ENCODE measurements at regions not wholly inside any gene's neighbourhood (a gene's known extent, or its start where the extent isn't known, plus 50 kb on each side); places are given as distances from the start of the nearest gene placed in this dataset.

DNA sequence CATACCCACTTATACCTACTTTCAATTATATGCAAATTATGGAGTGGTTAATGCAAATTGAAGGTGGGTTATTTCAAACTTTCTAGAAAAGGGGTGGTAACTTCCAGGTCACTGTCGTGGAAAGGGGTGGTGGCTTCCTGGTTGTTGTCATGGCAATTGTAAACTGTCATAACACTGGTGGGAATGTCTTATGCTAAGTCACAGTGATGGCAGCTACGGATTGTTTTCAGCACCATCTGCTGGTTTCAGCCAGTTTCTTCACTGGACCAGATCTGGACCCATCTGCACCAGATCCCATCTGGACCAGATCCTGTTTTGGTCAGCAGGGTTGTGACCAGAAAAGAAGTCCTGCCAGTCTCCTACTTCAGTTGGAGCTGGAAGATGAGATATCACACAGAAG lies 1469.3 kb downstream of the AACS start:
- no peaks in the 10 kb centered on the region for H3K27me3 ChIP-seq
- WGBS, 5 donors = 51 to 75% (median 69%) methylated on average over 2 of the region's 2 CpGs
- intact Hi-C loops (cut with DNase I; ENCODE audit: low total_unique reads) = no loop called here

DNA sequence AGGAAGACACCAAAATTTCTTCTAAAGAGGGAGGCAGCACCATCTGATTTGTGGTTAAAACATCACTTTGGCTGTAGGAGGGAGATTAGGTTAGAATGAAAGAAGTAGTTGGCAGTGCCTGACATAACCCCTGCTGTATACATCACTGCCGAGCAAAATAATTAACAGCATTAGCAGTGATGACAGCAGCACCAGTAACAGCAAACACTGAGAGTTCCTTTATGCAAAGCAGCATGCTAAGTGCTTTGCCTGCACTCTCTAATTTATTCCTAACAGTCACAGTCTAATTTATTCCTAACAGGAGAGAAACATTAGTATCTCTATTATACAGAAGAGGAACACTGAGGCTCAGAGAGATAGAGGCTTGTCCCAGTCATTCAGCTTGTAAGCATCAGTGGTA lies 1469.7 kb downstream of the AACS start:
- H3K9me3 ChIP-seq = no peaks in the 10 kb centered on the region
- intact Hi-C loops (cut with DNase I; ENCODE audit: low total_unique reads) = no loop called here
- no peaks in the 10 kb centered on the region for H3K27me3 ChIP-seq
- no peak overlapping the region for H3K4me3 ChIP-seq
- TF ChIP-seq, protein P1, sequence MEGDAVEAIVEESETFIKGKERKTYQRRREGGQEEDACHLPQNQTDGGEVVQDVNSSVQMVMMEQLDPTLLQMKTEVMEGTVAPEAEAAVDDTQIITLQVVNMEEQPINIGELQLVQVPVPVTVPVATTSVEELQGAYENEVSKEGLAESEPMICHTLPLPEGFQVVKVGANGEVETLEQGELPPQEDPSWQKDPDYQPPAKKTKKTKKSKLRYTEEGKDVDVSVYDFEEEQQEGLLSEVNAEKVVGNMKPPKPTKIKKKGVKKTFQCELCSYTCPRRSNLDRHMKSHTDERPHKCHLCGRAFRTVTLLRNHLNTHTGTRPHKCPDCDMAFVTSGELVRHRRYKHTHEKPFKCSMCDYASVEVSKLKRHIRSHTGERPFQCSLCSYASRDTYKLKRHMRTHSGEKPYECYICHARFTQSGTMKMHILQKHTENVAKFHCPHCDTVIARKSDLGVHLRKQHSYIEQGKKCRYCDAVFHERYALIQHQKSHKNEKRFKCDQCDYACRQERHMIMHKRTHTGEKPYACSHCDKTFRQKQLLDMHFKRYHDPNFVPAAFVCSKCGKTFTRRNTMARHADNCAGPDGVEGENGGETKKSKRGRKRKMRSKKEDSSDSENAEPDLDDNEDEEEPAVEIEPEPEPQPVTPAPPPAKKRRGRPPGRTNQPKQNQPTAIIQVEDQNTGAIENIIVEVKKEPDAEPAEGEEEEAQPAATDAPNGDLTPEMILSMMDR (IDR thresholded peaks at IDR 0.05) = no peak
- TF ChIP-seq EP300 (IDR thresholded peaks at IDR 0.05) = no peak
- TF ChIP-seq POLR2A (IDR thresholded peaks at IDR 0.05) = no peak
- no peak for TF ChIP-seq POLR2AphosphoS5 (IDR thresholded peaks at IDR 0.05)
- no peak overlapping the region for H3K27ac ChIP-seq
- H3K4me1 ChIP-seq = no peaks in the 10 kb centered on the region
- no peak for DNase-seq
- no peaks in the 10 kb centered on the region for H3K36me3 ChIP-seq
- WGBS, 5 donors = 55 to 91% (median 71%) methylated on average over 1 of the region's 1 CpG

More for the DNA sequence above, 1469.3 kb downstream of the AACS start:
- Histone ChIP-seq H3K36me3 (no peaks in the 10 kb centered on the region), H3K9me3 (no peaks in the 10 kb centered on the region), H3K27ac (no peak overlapping the region), H3K4me1 (no peaks in the 10 kb centered on the region), H3K4me3 (no peak overlapping the region)
- TF ChIP-seq EP300 (IDR thresholded peaks at IDR 0.05) (no peak), POLR2AphosphoS5 (IDR thresholded peaks at IDR 0.05) (no peak), POLR2A (IDR thresholded peaks at IDR 0.05) (no peak)
- TF ChIP-seq, protein P1 (IDR thresholded peaks at IDR 0.05) = no peak
- DNase-seq = no peak

DNA sequence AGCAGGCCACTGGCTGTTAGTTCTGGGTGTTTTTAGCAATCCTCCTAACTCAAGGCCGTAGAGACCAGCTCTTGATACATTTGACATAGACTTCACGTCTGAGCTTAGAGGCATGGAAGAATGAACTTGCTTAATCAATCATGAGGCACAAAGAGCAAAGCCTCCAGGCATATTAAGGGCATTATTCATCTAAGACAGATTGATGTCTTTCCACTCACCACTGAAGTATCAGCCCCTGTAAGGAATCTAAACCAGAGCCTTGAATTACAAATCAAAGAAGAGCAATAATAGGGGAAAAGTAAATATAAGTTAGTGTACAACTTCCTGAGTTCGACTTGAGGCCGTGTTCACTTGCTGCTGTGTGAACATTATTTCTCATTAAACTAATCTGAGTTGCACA lies 1470.7 kb downstream of the AACS start:
- TF ChIP-seq, protein P1 (IDR thresholded peaks at IDR 0.05) = no peak
- TF ChIP-seq POLR2AphosphoS5 (IDR thresholded peaks at IDR 0.05) (no peak), POLR2A (IDR thresholded peaks at IDR 0.05) (no peak), EP300 (IDR thresholded peaks at IDR 0.05) (no peak)
- no peak overlapping the region for H3K4me3 ChIP-seq
- no peaks in the 10 kb centered on the region for H3K4me1 ChIP-seq
- no peaks in the 10 kb centered on the region for H3K27me3 ChIP-seq
- no peak for DNase-seq
- intact Hi-C loops (cut with DNase I; ENCODE audit: low total_unique reads) = no loop called here
- no peak overlapping the region for H3K27ac ChIP-seq
- H3K36me3 ChIP-seq = no peaks in the 10 kb centered on the region
- peaks cover 0 to 4% (median 0%) of the 10 kb centered on the region in 4 donors for H3K9me3 ChIP-seq
- 32 to 47% (median 37%) methylated on average over 4 of the region's 4 CpGs for WGBS, 5 donors

DNA sequence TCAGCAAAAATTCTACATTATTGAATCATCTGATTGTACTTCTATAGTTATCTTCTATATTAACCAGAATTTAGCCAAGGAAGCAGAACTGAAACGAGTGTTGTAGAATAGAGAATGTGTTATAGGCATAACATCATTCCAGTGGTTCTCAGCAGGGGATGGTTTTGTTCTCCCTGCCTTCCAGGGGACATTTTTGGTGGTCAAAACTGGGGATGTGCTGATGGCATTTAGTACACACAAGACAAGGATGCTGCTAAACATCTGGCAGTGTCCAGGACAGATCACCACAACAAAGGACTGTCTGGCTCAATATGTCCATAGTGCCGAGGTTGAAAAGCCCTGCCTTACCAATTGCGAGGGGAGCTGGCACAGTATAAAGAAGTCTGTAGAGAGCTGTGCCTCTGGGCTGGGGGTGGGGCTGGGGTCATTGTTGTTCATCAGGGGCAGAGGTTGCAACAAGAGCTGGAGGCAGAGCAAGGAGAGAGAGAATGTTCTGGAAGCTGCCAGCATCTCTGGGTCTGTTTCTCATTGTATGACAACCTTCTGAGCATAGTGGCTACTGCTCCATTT lies 1472.8 kb downstream of the AACS start:
- H3K9me3 ChIP-seq = peaks cover 0 to 4% (median 0%) of the 10 kb centered on the region in 4 donors
- intact Hi-C loops (cut with DNase I; ENCODE audit: low total_unique reads) = no loop called here
- H3K4me1 ChIP-seq = no peaks in the 10 kb centered on the region
- WGBS, 5 donors = 61 to 75% (median 68%) methylated on average over 3 of the region's 3 CpGs
- no peaks in the 10 kb centered on the region for H3K36me3 ChIP-seq
- TF ChIP-seq POLR2AphosphoS5 (IDR thresholded peaks at IDR 0.05) (no peak), POLR2A (IDR thresholded peaks at IDR 0.05) (no peak), EP300 (IDR thresholded peaks at IDR 0.05) (no peak)
- TF ChIP-seq, protein P1 (IDR thresholded peaks at IDR 0.05) = no peak
- no peak overlapping the region for H3K4me3 ChIP-seq
- H3K27me3 ChIP-seq = no peaks in the 10 kb centered on the region
- DNase-seq = no peak
- no peak overlapping the region for H3K27ac ChIP-seq

Data from stomach (tissue), 8 donors.